H1 (cell line): ENCODE measurements at regions not wholly inside any gene's neighbourhood (a gene's known extent, or its start where the extent isn't known, plus 50 kb on each side); places are given as distances from the start of the nearest gene placed in this dataset.

Experiments used
- CTCF ChIA-PET: fragments of 300-600 bp; sonication (Branson Sonifier 250); formaldehyde crosslinking; loops from one replicate; lab custom pipeline; 2021; ENCODE audit not compliant: partially characterized antibody; lab: Charles Lee
- POLR2A ChIA-PET: fragments of 300-600 bp; sonication (Branson Sonifier 250); formaldehyde crosslinking; loops from one replicate; lab custom pipeline; 2021; ENCODE audit warnings: inconsistent platforms; ENCODE audit not compliant: partially characterized antibody; lab: Charles Lee
- DNase-seq, 2 experiments: peaks; one replicate each; pipeline versions ENCODE4 v3.0.0 to v3.0.0-alpha.2; 2010 to 2022; ENCODE audit warnings: low spot score in 2 of 2, low read depth in 1 of 2, mixed read lengths in 1 of 2
- FAIRE-seq: peaks from 2 replicates; lab custom pipeline; 2011; peaks lifted over from hg19 to GRCh38; lab: Jason Lieb, UNC
- H2AFZ ChIP-seq: 2 replicates; pipeline ENCODE4 v1.8.1; 2012; ENCODE audit warnings: low read length, inconsistent platforms
- H2AK5ac ChIP-seq: 2 replicates; pipeline ENCODE4 v1.6.1; 2013; ENCODE audit warnings: low read depth, low read length
- H2BK120ac ChIP-seq: replicated peaks from 2 replicates; pipeline ENCODE3; 2013; ENCODE audit warnings: low read depth, low read length, inconsistent platforms
- H2BK12ac ChIP-seq: 2 replicates; pipeline ENCODE4 v1.6.1; 2013; ENCODE audit warnings: low read depth, low read length
- H2BK15ac ChIP-seq: 2 replicates; pipeline ENCODE4 v1.6.1; 2013; ENCODE audit warnings: low read length
- H2BK20ac ChIP-seq: 2 replicates; pipeline ENCODE4 v1.6.1; 2013; ENCODE audit warnings: low read length
- H2BK5ac ChIP-seq: 2 replicates; pipeline ENCODE4 v1.6.1; 2013; ENCODE audit warnings: low read depth, low read length
- H3K14ac ChIP-seq: 2 replicates; pipeline ENCODE4 v1.6.1; 2013; ENCODE audit warnings: inconsistent platforms; ENCODE audit not compliant: insufficient read length
- H3K18ac ChIP-seq: 2 replicates; pipeline ENCODE4 v1.6.1; 2013; ENCODE audit warnings: low read length; ENCODE audit errors: extremely low read depth
- H3K23ac ChIP-seq: 2 replicates; pipeline ENCODE4 v1.6.1; 2013; ENCODE audit warnings: inconsistent platforms; ENCODE audit not compliant: insufficient read length
- H3K23me2 ChIP-seq: 2 replicates; pipeline ENCODE4 v1.6.1; 2013; ENCODE audit warnings: low read depth, low read length
- H3K27ac ChIP-seq: 2 replicates; pipeline ENCODE4 v1.6.1; 2011; ENCODE audit warnings: low read depth, low read length, inconsistent platforms
- H3K27me3 ChIP-seq, 4 experiments: replicated peaks in 1 of 4; 1 replicate in 1 of 4; 2 replicates in 3 of 4; pipeline versions ENCODE4 v1.6.1 to v1.8.1; 2011 to 2013; ENCODE audit warnings: low read length in 3 of 4, mild to moderate bottlenecking in 3 of 4, inconsistent platforms in 2 of 4, mixed read lengths in 2 of 4, moderate library complexity in 1 of 4; ENCODE audit not compliant: control insufficient read depth in 3 of 4, insufficient read depth in 3 of 4; ENCODE audit errors: extremely low read depth in 1 of 4
- H3K36me3 ChIP-seq, 4 experiments: 2 replicates each; pipeline versions ENCODE4 v1.6.1 to v1.8.1; 2011 to 2013; ENCODE audit warnings: mild to moderate bottlenecking in 4 of 4, low read length in 3 of 4, moderate library complexity in 2 of 4, control low read depth in 1 of 4, inconsistent platforms in 1 of 4; ENCODE audit not compliant: insufficient read depth in 4 of 4, control insufficient read depth in 2 of 4
- H3K4ac ChIP-seq: replicated peaks from 2 replicates; pipeline ENCODE3; 2013; ENCODE audit warnings: low read length, low read depth, mixed read lengths, inconsistent platforms; ENCODE audit not compliant: insufficient read length
- H3K4me1 ChIP-seq, 4 experiments: replicated peaks in 1 of 4; 1 replicate in 1 of 4; 2 replicates in 3 of 4; pipeline versions ENCODE4 v1.6.1 to v1.8.1; 2011 to 2013; ENCODE audit warnings: low read length in 3 of 4, inconsistent platforms in 2 of 4, mixed read lengths in 1 of 4; ENCODE audit not compliant: insufficient read depth in 4 of 4, control insufficient read depth in 3 of 4
- H3K4me2 ChIP-seq, 2 experiments: 2 replicates each; pipeline versions ENCODE4 v1.6.1 to v1.8.1; 2011 to 2013; ENCODE audit warnings: low read depth in 2 of 2, low read length in 2 of 2, control low read depth in 1 of 2, inconsistent platforms in 1 of 2, mild to moderate bottlenecking in 1 of 2; ENCODE audit not compliant: insufficient read depth in 1 of 2
- H3K4me3 ChIP-seq, 4 experiments: fragments of 200-600, 300-600 bp in 1 of 4; sonication (generic), shearing (Covaris generic), sonication (Bioruptor Twin) in 1 of 4; 2 replicates each; pipeline versions ENCODE4 v1.5.1 to v1.8.1; 2011 to 2016; ENCODE audit warnings: low read length in 4 of 4, low read depth in 3 of 4, control low read depth in 2 of 4, inconsistent platforms in 2 of 4, mild to moderate bottlenecking in 2 of 4, mixed read lengths in 1 of 4, moderate library complexity in 1 of 4; ENCODE audit not compliant: insufficient read depth in 2 of 4; ENCODE audit errors: extremely low read depth in 1 of 4
- H3K56ac ChIP-seq: replicated peaks from 2 replicates; pipeline ENCODE3; 2013; ENCODE audit warnings: low read depth, mild to moderate bottlenecking, mixed read lengths, low read length, inconsistent platforms; ENCODE audit not compliant: insufficient read length
- H3K79me1 ChIP-seq: 2 replicates; pipeline ENCODE4 v1.6.1; 2013; ENCODE audit warnings: low read depth, low read length, control low read depth
- H3K79me2 ChIP-seq, 2 experiments: 2 replicates each; pipeline versions ENCODE4 v1.6.1 to v1.8.1; 2012 to 2013; ENCODE audit warnings: low read length in 2 of 2, mild to moderate bottlenecking in 2 of 2, inconsistent platforms in 1 of 2; ENCODE audit not compliant: insufficient read depth in 2 of 2, control insufficient read depth in 1 of 2
- H3K9ac ChIP-seq, 4 experiments: replicated peaks in 1 of 4; 1 replicate in 1 of 4; 2 replicates in 3 of 4; pipeline versions ENCODE4 v1.6.1 to v1.8.1; 2011 to 2013; ENCODE audit warnings: low read depth in 3 of 4, low read length in 3 of 4, control low read depth in 2 of 4, mild to moderate bottlenecking in 2 of 4, moderate library complexity in 2 of 4, inconsistent platforms in 1 of 4; ENCODE audit errors: extremely low read depth in 1 of 4
- H3K9me3 ChIP-seq, 2 experiments: 2 replicates each; pipeline versions ENCODE4 v1.6.1 to v1.8.1; 2012 to 2013; ENCODE audit warnings: mild to moderate bottlenecking in 2 of 2, moderate library complexity in 2 of 2, control low read depth in 1 of 2, inconsistent platforms in 1 of 2, low read depth in 1 of 2, low read length in 1 of 2, mixed read lengths in 1 of 2; ENCODE audit not compliant: insufficient read depth in 2 of 2
- H4K20me1 ChIP-seq, 2 experiments: replicated peaks in 1 of 2; 2 replicates each; pipeline versions ENCODE3 to v1.8.1; 2011 to 2013; ENCODE audit warnings: inconsistent platforms in 2 of 2, low read length in 2 of 2, mild to moderate bottlenecking in 1 of 2; ENCODE audit not compliant: insufficient read depth in 2 of 2, control insufficient read depth in 1 of 2
- H4K5ac ChIP-seq: 2 replicates; pipeline ENCODE4 v1.6.1; 2013; ENCODE audit warnings: low read length, low read depth, mixed read lengths, inconsistent platforms; ENCODE audit not compliant: insufficient read length
- H4K8ac ChIP-seq: 2 replicates; pipeline ENCODE4 v1.8.0; 2013; ENCODE audit warnings: mild to moderate bottlenecking, moderate library complexity, low read length, inconsistent platforms; ENCODE audit not compliant: insufficient read depth; ENCODE audit errors: extremely low read depth
- H4K91ac ChIP-seq: replicated peaks from 2 replicates; pipeline ENCODE3; 2013; ENCODE audit warnings: low read length, mixed read lengths, inconsistent platforms; ENCODE audit not compliant: insufficient read length
- ATF3 ChIP-seq: IDR thresholded peaks from 2 replicates; pipeline ENCODE4 v1.6.1; 2011; ENCODE audit warnings: low read depth, mild to moderate bottlenecking, low read length; ENCODE audit not compliant: insufficient read depth
- BRCA1 ChIP-seq: IDR thresholded peaks from 2 replicates; pipeline ENCODE4 v1.6.1; 2012; ENCODE audit warnings: low read depth, low read length, improper control_type of control experiment
- CBX5 ChIP-seq: fragments of 300-800, 300-1000 bp; sonication (generic); IDR thresholded peaks from 2 replicates; pipeline ENCODE4 v1.7.1; 2016; ENCODE audit warnings: antibody characterized with exemption, low read length, low read depth
- CEBPB ChIP-seq: IDR thresholded peaks from 2 replicates; pipeline ENCODE4 v1.6.1; 2012; ENCODE audit warnings: low read depth, low read length
- CREB1 ChIP-seq: IDR thresholded peaks from 2 replicates; pipeline ENCODE4 v1.6.1; 2012; ENCODE audit warnings: inconsistent platforms
- EZH2 ChIP-seq: fragments of 200-600 bp; sonication (generic); IDR thresholded peaks from 2 replicates; pipeline ENCODE4 v1.7.1; 2012; ENCODE audit warnings: low read depth, mild to moderate bottlenecking, moderate library complexity, low read length, inconsistent platforms; ENCODE audit not compliant: severe bottlenecking
- KDM1A ChIP-seq: fragments of 200-600, 300-600 bp; sonication (generic); IDR thresholded peaks from 2 replicates; pipeline ENCODE4 v1.7.1; 2016; ENCODE audit warnings: mild to moderate bottlenecking, low read length, borderline replicate concordance
- NRF1 ChIP-seq: IDR thresholded peaks from 2 replicates; pipeline ENCODE4 v1.6.1; 2011; ENCODE audit warnings: mild to moderate bottlenecking, low read depth, low read length, improper control_type of control experiment
- PHF8 ChIP-seq: fragments of 200-600 bp; sonication (generic); conservative IDR thresholded peaks from 2 replicates; pipeline ENCODE4 v1.7.1; 2012; ENCODE audit warnings: low read depth, mild to moderate bottlenecking, inconsistent platforms, low read length, moderate library complexity
- RFX5 ChIP-seq: IDR thresholded peaks from 2 replicates; pipeline ENCODE4 v1.6.1; 2011; ENCODE audit warnings: low read depth, low read length, improper control_type of control experiment, borderline replicate concordance
- RXRA ChIP-seq: IDR thresholded peaks from 2 replicates; pipeline ENCODE4 v1.6.1; 2011; ENCODE audit warnings: low read depth, mild to moderate bottlenecking, low read length, moderate library complexity; ENCODE audit not compliant: insufficient read depth
- SAP30 ChIP-seq: fragments of 300-600 bp; sonication (generic); IDR thresholded peaks from 2 replicates; pipeline ENCODE4 v1.7.1; 2012; ENCODE audit warnings: low read length, moderate library complexity, mild to moderate bottlenecking, inconsistent platforms; ENCODE audit not compliant: insufficient read depth, insufficient replicate concordance
- TAF1 ChIP-seq: IDR thresholded peaks from 2 replicates; pipeline ENCODE4 v1.6.1; 2011; ENCODE audit warnings: mild to moderate bottlenecking, low read depth, low read length
- TAF7 ChIP-seq: optimal IDR thresholded peaks from 2 replicates; pipeline ENCODE3; 2011; ENCODE audit warnings: low read depth, mild to moderate bottlenecking, inconsistent platforms, low read length, moderate library complexity, borderline replicate concordance
- TEAD4 ChIP-seq: IDR thresholded peaks from 2 replicates; pipeline ENCODE4 v1.6.1; 2012; ENCODE audit warnings: low read depth, low read length, inconsistent platforms, mixed read lengths
- WGBS, 2 experiments: shearing (Covaris generic) in 1 of 2; methylation state at CpG; one replicate each; pipeline versions ENCODE4 v1.1.6 to v1.1.7; 2013 to 2015; ENCODE audit warnings: low lambda C conversion rate in 2 of 2, mixed read lengths in 2 of 2, inconsistent platforms in 1 of 2, low coverage in 1 of 2, missing lambda C conversion rate in 1 of 2; ENCODE audit not compliant: insufficient replicate concordance in 2 of 2, insufficient coverage in 1 of 2, insufficient read length in 1 of 2; ENCODE audit errors: extremely low coverage in 1 of 2, missing lambda C conversion rate in 1 of 2; 5-methylcytosine and 5-hydroxymethylcytosine counted together

- H3K79me2 ChIP-seq: no peaks in the 10 kb centered on the region
- H3K23ac ChIP-seq: no peak overlapping the region
- no peak overlapping the region for H3K9ac ChIP-seq
- H4K91ac ChIP-seq: no peak overlapping the region
- no peak overlapping the region for H3K27ac ChIP-seq
- no peaks in the 10 kb centered on the region for H3K27me3 ChIP-seq
- POLR2A ChIA-PET: no interaction called here
- no peaks in the 10 kb centered on the region; a peak in 1 of 7 replicates for H3K4me1 ChIP-seq
- 90% methylated on average over 1 of the region's 1 CpG; no CpG with 5 or more reads in 1 of the 2 experiments for whole genome bisulfite sequencing, 2 experiments
- H2BK20ac ChIP-seq: no peak overlapping the region
- no peak overlapping the region for H3K4me2 ChIP-seq
- no peak overlapping the region for H2AFZ ChIP-seq
- H3K56ac ChIP-seq: no peak overlapping the region
- H2BK15ac ChIP-seq: no peak overlapping the region
- no peaks in the 10 kb centered on the region for H3K36me3 ChIP-seq
- FAIRE-seq (no peak), DNase-seq (no peak)
- no peak overlapping the region for H2BK12ac ChIP-seq
- H2BK5ac ChIP-seq: no peak overlapping the region
- H3K23me2 ChIP-seq: no peaks in the 10 kb centered on the region
- no peak overlapping the region for H3K4ac ChIP-seq
- H2BK120ac ChIP-seq: no peak overlapping the region
- CTCF ChIA-PET: interaction anchor here (0.6 to 0.8 kb wide), 2 partner anchors 9 to 37 kb away, joined by 3 read pairs; no protein-coding TSS in a partner anchor
- no peaks in the 10 kb centered on the region for H4K20me1 ChIP-seq
- H3K4me3 ChIP-seq: no peak overlapping the region
- H2AK5ac ChIP-seq: no peak overlapping the region
- H3K9me3 ChIP-seq: peaks cover 0 to 3% of the 10 kb centered on the region in 2 experiments; a peak in 1 of 4 replicates
- no peaks in the 10 kb centered on the region for H3K79me1 ChIP-seq
- no peak overlapping the region for H4K5ac ChIP-seq
- H3K14ac ChIP-seq: no peak overlapping the region
- no peak overlapping the region for H4K8ac ChIP-seq
- H3K18ac ChIP-seq: no peak overlapping the region
- no peak for TF ChIP-seq CEBPB
- TF ChIP-seq KDM1A: no peak
- TF ChIP-seq TEAD4: no peak
- TF ChIP-seq TAF7: no peak
- no peak for TF ChIP-seq PHF8
- no peak for TF ChIP-seq BRCA1
- TF ChIP-seq CBX5: no peak
- no peak for TF ChIP-seq NRF1
- TF ChIP-seq CREB1: no peak
- TF ChIP-seq RFX5: no peak
- TF ChIP-seq ATF3: no peak
- TF ChIP-seq RXRA: no peak
- no peak for TF ChIP-seq SAP30
- no peak for TF ChIP-seq TAF1
- TF ChIP-seq EZH2: no peak
Observed at GRCh38 chr2:129336276-129336675, 643.2 kb upstream of the RAB6C start.
